Central memory CD8-positive, alpha-beta T cell (primary cell): ENCODE measurements at regions not wholly inside any gene's neighbourhood (a gene's known extent, or its start where the extent isn't known, plus 50 kb on each side); places are given as distances from the start of the nearest gene placed in this dataset.

Experiments
- ATAC-seq: fragments of 150-1000 bp; cut with Tn5 transposase; replicated peaks from 2 replicates; pipeline ENCODE4 v1.10.0; 2022; ENCODE audit warnings: mild to moderate bottlenecking, moderate FRiP score, moderate number of reproducible peaks; ENCODE audit not compliant: poor library complexity, severe bottlenecking; ENCODE audit errors: extremely low read depth
- DNase-seq, 2 donors: peaks; one replicate each; pipeline ENCODE4 v3.0.0; 2021; ENCODE audit warnings: low spot score in 2 of 2
- H3K27ac Mint-ChIP-seq: one replicate; pipeline ENCODE4 v1.8.0; 2022; ENCODE audit warnings: low read depth, mild to moderate bottlenecking, moderate library complexity, mixed read lengths
- H3K27me3 Mint-ChIP-seq: one replicate; pipeline ENCODE4 v1.8.0; 2022; ENCODE audit warnings: mixed read lengths
- H3K36me3 Mint-ChIP-seq: one replicate; pipeline ENCODE4 v1.8.0; 2022; ENCODE audit warnings: mild to moderate bottlenecking, moderate library complexity, mixed read lengths; ENCODE audit not compliant: insufficient read depth
- H3K4me1 Mint-ChIP-seq: one replicate; pipeline ENCODE4 v1.8.0; 2022; ENCODE audit warnings: mixed read lengths
- H3K4me3 Mint-ChIP-seq: one replicate; pipeline ENCODE4 v1.8.0; 2022; ENCODE audit warnings: mild to moderate bottlenecking, moderate library complexity, mixed read lengths
- H3K9me3 Mint-ChIP-seq: one replicate; pipeline ENCODE4 v1.8.0; 2022; ENCODE audit warnings: mixed read lengths

DNA sequence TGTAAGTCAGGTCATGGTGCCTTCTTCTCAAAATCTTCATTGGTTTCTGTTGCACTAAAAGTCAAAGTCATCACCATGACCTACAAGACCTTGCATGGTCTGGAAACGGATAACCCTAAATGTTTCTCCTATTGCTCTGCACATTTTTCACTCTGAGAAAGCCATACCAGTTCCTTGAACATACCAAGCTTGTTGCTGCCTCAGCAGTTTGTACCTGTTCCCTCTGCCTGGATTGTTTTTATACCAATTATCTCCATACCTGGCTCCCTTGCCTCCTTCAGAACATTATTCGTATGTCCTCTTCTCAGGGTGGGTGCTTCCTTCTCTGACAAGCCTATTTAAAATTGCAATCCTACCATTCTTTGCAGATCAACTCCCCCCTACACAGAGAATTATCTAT lies 498.4 kb downstream of the DSC3 start:
- DNase-seq (no peak), ATAC-seq (no peak)
- H3K27ac Mint-ChIP-seq = no peak overlapping the region
- H3K4me3 Mint-ChIP-seq = no peak overlapping the region
- peaks cover 29% of the 10 kb centered on the region for H3K9me3 Mint-ChIP-seq
- H3K36me3 Mint-ChIP-seq = no peaks in the 10 kb centered on the region
- no peaks in the 10 kb centered on the region for H3K4me1 Mint-ChIP-seq
- no peaks in the 10 kb centered on the region for H3K27me3 Mint-ChIP-seq

DNA sequence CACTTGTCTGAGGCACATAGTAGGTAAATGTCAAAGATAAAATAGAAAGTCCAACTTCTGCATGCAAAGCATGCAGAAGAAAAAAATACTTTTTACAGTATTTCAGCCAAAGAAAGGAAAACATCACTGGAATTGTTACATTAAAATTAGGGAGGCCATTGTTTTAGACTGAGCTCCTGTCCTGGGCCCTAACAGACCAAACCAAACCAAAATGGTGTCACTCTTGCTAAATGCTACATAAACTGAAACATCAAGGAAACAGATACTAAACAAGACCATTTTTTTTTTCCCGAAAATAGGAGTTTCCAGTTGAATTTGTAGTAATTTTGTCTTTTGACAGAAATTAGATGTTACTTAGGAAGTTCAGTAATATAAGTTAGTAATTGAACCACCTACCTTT lies 508.8 kb downstream of the DSC3 start:
- Mint-ChIP-seq H3K4me3 (no peak overlapping the region), H3K36me3 (no peaks in the 10 kb centered on the region), H3K4me1 (no peaks in the 10 kb centered on the region), H3K9me3 (peaks cover 21% of the 10 kb centered on the region), H3K27ac (no peak overlapping the region), H3K27me3 (no peaks in the 10 kb centered on the region)
- DNase-seq = no peak
- ATAC-seq = no peak

DNA sequence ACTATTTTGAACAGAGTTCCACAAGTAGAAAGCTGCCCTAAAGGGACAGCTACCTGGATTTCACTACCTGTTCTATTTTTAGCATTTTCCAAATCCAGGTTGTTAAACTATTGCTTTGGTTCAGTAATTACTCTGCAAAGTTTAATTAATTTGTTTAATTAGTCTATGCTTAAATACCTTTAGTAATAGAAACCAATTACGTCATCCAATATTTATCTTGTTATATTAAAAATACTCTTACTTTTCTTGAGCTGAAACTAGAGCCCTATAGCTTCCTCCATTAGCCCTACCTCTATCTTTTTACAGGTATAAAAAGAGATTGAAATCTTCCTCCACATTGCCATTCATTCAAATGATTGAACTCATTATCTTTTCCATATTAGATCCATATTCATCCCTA lies 514.6 kb downstream of the DSC3 start:
- H3K27ac Mint-ChIP-seq = no peak overlapping the region
- ATAC-seq (no peak), DNase-seq (no peak)
- H3K36me3 Mint-ChIP-seq = no peaks in the 10 kb centered on the region
- no peak overlapping the region for H3K4me3 Mint-ChIP-seq
- no peaks in the 10 kb centered on the region for H3K27me3 Mint-ChIP-seq
- no peaks in the 10 kb centered on the region for H3K4me1 Mint-ChIP-seq
- peaks cover 29% of the 10 kb centered on the region for H3K9me3 Mint-ChIP-seq

DNA sequence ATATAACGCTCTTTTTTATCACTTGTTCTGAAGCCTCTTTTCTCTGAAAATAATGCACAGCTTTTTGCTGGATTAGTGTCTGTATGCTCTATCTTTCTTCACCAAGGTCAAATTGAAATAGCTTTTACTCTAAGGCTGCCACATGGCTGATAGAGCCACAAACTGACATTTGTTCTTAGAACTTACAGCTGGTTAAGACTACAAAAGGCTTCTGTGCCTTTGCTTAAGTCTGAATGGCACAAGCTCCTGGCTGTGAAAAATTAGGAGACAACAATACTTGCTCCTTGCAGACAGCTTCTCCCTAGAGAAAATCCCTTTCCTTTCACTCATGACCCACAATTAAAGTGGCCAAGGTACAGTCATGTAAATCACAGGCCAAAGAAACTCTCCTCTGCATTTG lies 515.3 kb downstream of the DSC3 start:
- Mint-ChIP-seq H3K27me3 (no peaks in the 10 kb centered on the region), H3K4me1 (no peaks in the 10 kb centered on the region), H3K9me3 (peaks cover 23% of the 10 kb centered on the region), H3K4me3 (no peak overlapping the region), H3K27ac (no peak overlapping the region), H3K36me3 (no peaks in the 10 kb centered on the region)
- ATAC-seq (no peak), DNase-seq (no peak)

DNA sequence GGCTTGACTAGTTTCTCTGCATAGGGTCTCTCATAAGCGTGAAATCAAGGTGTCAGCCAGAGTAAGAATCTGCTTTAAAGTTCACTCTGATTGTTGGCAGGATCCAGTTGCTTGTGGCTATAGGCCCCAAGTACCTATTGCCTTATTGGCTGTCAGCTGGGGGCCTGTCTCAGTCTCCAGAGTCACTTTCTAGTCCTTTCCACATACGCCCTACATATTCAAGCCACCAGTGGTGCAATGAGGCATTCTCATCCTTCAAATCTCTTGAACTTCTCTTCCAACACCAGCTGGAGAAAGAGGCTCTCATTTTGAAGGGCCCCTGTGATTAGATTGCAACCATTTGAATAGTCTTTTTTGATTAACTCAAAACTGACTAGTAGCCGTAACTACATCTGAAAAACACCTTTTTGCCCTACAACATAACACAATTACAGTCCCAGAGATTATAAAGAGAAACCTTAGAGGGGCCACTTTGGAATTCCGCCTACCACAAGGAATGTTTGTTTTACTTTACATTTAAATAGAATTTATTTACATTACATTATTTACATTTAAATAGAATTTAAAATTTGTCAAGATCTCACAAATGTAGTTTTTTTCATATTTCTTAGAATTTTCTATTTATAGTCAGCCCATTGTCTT lies 520.1 kb downstream of the DSC3 start:
- Mint-ChIP-seq H3K27ac (no peak overlapping the region), H3K27me3 (no peaks in the 10 kb centered on the region), H3K4me1 (no peaks in the 10 kb centered on the region)

DNA sequence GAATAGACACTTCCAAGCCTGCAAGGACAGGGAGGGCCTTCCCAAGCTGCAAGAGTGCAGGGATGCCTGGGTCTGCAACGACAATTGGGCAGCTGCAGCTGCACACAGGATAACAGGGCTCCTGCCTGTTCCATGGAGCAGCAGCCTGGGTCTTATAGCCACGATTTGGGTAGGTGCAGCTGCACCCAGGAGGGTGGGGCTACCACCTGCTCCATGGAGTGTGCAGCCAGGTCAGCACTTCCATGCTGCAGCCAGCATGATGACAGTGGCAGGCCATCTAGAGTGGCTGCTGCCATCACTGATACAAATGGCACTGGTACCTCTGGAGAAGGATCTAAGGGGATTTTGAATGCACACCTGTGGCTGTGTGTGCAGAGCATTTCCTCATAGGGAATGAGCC lies 528.5 kb downstream of the DSC3 start:
- Mint-ChIP-seq H3K27ac (no peak overlapping the region), H3K9me3 (peaks cover 21% of the 10 kb centered on the region), H3K36me3 (no peaks in the 10 kb centered on the region), H3K4me3 (no peak overlapping the region), H3K27me3 (no peaks in the 10 kb centered on the region), H3K4me1 (no peaks in the 10 kb centered on the region)
- ATAC-seq (no peak), DNase-seq (no peak)

More for the DNA sequence above, 520.1 kb downstream of the DSC3 start:
- ATAC-seq = no peak
- peaks cover 18% of the 10 kb centered on the region for H3K9me3 Mint-ChIP-seq
- DNase-seq = no peak
- H3K36me3 Mint-ChIP-seq = no peaks in the 10 kb centered on the region
- no peak overlapping the region for H3K4me3 Mint-ChIP-seq

DNA sequence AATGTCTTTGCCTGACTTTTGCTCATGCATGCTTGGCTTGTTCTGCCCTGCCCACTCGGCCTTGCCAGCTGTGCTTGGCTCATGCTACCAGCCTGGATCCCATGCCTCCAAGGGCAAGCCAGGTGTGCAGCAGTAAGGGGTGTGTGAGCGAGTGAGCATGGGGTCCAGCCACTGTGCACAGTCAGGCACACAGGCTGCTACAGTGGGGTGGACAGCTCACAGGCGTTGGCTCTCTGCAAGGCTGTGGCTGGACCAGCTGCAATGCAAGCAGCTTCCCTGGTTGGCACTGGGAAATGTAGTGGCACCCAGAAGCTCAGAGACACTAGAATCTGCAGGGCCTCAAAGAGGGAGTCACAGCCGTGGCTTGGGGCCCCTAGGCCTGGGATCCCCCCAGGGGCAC lies 529.7 kb downstream of the DSC3 start:
- Mint-ChIP-seq H3K9me3 (peaks cover 18% of the 10 kb centered on the region), H3K4me3 (no peak overlapping the region), H3K36me3 (no peaks in the 10 kb centered on the region), H3K27me3 (no peaks in the 10 kb centered on the region), H3K27ac (no peak overlapping the region), H3K4me1 (no peaks in the 10 kb centered on the region)
- ATAC-seq (no peak), DNase-seq (no peak)

DNA sequence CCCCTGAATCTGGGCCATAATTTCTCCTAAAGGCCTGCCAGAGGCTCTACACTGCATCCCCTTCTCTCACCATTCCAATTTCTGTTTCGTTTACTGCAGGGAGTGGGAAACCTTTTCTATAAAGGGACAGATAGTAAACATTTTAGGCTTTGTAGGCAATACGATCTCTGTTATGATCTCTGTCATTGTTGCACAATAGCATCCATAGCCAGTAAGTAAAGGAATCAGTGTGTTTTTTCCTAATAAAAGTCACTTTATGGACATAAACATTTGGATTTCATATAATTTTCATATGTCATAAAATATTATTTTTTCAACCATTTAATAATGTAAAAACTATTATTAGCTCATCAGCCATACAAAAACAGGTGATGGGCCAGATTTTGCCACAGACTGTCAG lies 531.7 kb downstream of the DSC3 start:
- no peak for ATAC-seq
- H3K9me3 Mint-ChIP-seq = peaks cover 23% of the 10 kb centered on the region
- no peak for DNase-seq
- no peak overlapping the region for H3K4me3 Mint-ChIP-seq
- H3K36me3 Mint-ChIP-seq = no peaks in the 10 kb centered on the region
- H3K27ac Mint-ChIP-seq = no peak overlapping the region
- no peaks in the 10 kb centered on the region for H3K27me3 Mint-ChIP-seq
- H3K4me1 Mint-ChIP-seq = no peaks in the 10 kb centered on the region

DNA sequence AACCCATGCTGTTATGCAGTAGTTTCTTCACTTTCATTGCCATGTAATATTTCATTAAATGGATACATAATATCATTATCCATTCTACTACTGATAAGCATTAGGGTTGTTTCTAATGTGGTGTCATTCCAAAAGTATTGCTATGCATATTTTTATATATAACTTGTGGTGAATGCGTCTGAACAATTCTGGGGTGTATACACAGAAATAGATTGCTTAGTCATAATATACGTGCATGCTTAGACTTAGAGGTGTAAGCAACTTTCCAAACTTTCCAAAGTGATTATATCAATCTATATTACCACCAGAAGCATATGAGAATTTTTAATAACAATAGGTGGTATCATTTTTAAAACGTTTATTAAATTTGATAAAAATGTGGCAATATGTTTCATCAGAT lies 540.9 kb downstream of the DSC3 start:
- H3K27me3 Mint-ChIP-seq = no peaks in the 10 kb centered on the region
- no peak overlapping the region for H3K4me3 Mint-ChIP-seq
- no peak for DNase-seq
- ATAC-seq = no peak
- H3K4me1 Mint-ChIP-seq = no peaks in the 10 kb centered on the region
- H3K36me3 Mint-ChIP-seq = no peaks in the 10 kb centered on the region
- H3K27ac Mint-ChIP-seq = no peak overlapping the region
- no peaks in the 10 kb centered on the region for H3K9me3 Mint-ChIP-seq

DNA sequence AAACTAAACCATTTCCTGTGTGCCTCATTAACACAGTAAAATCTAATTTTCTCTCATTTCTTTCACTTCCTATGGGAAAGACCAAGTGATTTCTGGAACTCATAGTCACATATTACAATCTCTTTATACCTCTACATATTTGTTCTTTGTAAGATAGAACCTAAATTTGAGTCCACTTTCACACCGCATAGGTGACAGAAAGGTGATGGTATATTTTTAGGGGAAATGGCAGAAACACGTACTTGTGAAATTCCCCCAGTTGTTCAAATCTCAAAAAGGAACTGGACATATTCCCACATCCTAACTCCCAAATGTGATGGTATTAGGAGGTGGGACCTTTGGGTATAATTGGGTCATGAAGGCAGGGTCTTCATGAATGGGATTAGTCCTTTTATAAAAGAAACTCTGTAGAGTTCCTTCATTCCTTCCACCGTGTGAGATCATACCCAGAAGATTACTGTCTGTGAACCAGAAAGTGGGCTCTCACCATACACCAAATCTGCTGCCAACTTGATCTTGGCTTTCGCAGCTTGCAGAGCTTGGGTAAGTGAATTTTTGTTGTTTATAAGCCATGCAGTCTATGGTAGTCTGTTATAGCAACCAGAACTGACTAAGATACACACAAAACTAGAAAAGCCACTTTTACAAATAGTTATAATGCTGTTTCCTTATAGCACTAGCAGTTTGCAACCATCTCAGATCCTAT lies 542.1 kb downstream of the DSC3 start:
- DNase-seq (no peak), ATAC-seq (no peak)
- Mint-ChIP-seq H3K9me3 (no peaks in the 10 kb centered on the region), H3K4me3 (no peak overlapping the region), H3K4me1 (no peaks in the 10 kb centered on the region), H3K27ac (no peak overlapping the region), H3K27me3 (no peaks in the 10 kb centered on the region), H3K36me3 (no peaks in the 10 kb centered on the region)

DNA sequence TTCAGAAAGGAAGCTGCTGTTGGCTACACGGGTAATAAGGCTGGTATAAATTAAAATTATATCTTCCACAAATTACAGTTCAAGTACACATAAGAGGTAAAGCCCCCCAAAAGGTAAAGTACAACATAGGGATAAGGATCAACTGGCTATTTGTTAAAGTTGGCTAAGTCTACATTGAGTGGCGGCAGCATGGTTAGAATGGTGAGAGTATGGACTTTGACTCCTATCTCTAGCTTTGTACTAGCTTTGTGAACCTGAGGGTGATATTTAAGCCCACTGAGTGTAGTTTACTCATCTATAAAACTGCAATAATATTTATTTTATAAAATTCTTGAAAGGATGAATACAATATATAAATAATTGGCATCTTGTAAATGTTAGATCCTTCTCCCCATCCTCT lies 542.8 kb downstream of the DSC3 start:
- H3K9me3 Mint-ChIP-seq = no peaks in the 10 kb centered on the region
- no peak for ATAC-seq
- H3K36me3 Mint-ChIP-seq = no peaks in the 10 kb centered on the region
- no peaks in the 10 kb centered on the region for H3K4me1 Mint-ChIP-seq
- DNase-seq = no peak
- no peak overlapping the region for H3K27ac Mint-ChIP-seq
- H3K4me3 Mint-ChIP-seq = no peak overlapping the region
- no peaks in the 10 kb centered on the region for H3K27me3 Mint-ChIP-seq

DNA sequence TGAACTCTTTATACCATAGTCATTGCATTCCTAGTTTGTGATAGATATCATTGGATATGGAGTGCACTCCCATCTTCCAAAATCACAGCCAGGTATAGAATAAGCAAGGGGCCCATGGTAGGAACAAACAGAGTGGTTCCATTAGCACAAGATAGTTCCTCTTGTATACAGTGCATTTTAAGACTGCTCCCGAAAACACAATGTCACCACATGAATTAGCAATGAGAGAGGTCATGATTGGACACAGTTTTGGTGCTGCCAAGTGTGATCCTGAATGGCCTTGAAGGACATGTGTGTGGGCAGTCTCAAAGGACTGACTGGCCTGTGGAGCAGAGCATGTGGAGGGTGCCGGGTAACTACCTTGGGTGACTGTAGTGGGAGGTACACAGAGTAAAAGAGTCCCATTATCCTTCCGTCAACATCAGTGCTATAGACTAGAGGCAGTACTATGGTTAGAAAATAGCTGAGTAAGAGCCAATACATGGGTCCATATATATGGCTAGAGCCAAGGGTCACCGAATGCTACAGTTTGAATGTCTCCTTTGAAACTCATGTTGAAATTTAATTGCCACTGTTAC lies 549.9 kb downstream of the DSC3 start:
- DNase-seq = no peak
- Mint-ChIP-seq H3K9me3 (peaks cover 17% of the 10 kb centered on the region), H3K4me1 (no peaks in the 10 kb centered on the region), H3K27me3 (no peaks in the 10 kb centered on the region), H3K4me3 (no peak overlapping the region), H3K27ac (no peak overlapping the region), H3K36me3 (no peaks in the 10 kb centered on the region)
- no peak for ATAC-seq

DNA sequence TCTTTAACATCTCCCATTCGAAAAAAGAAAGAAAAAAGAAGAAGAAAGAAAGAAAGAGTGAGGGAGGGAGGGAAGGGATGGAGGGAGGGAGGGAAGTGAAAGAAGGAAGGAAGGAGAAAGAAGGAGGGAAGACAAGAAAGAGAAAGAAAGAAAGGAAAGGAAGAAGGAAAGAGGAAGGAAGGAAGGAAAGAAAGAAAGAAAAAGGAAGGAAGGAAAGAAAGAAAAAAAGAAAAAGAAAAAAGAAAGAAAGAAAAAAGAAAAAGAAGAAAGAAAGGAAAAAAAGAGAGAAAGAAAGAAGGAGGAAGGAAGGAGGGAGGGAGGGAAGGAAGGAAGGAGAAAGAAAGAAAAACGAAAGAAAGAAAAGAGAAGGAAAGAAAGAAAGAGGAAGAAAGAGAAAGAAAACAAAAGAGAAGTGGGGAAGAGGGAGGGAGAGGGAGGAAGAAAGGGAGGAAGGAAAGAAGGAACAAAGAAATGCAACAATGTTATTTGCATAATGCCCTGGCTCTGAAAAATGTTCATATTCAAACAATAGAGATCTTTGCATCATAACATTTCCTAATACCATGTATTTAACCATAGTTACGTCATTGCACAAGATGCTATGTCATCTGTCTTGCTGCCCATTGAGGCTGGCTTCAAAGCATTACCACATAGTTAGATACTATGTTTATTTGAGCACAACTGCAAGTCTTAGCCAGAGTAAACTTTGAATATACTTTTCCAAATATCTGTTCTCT lies 550.6 kb downstream of the DSC3 start:
- Mint-ChIP-seq H3K36me3 (no peaks in the 10 kb centered on the region), H3K27me3 (no peaks in the 10 kb centered on the region), H3K9me3 (peaks cover 17% of the 10 kb centered on the region), H3K4me3 (no peak overlapping the region), H3K27ac (no peak overlapping the region), H3K4me1 (no peaks in the 10 kb centered on the region)
- ATAC-seq = no peak
- no peak for DNase-seq
